Loucy (cell line): ENCODE measurements at regions not wholly inside any gene's neighbourhood (a gene's known extent, or its start where the extent isn't known, plus 50 kb on each side); places are given as distances from the start of the nearest gene placed in this dataset.
"Not testable (repeated sequence)": the region's sequence is repeated elsewhere in the genome, so short reads cannot be mapped to it uniquely, and the experiment has no call there.

Experiments used
- EZH2phosphoT487 ChIP-seq: fragments of 200-600 bp; IDR thresholded peaks from 2 replicates; pipeline ENCODE4 v1.6.1; 2018; ENCODE audit warnings: antibody characterized with exemption, mild to moderate bottlenecking, moderate library complexity, borderline replicate concordance
- TF ChIP-seq, protein P1 (sequence below): fragments of 200-600 bp; sonication (generic); conservative IDR thresholded peaks from 2 replicates; pipeline ENCODE4 v1.5.1; 2014; ENCODE audit warnings: mild to moderate bottlenecking, antibody characterized with exemption, low read length

DNA sequence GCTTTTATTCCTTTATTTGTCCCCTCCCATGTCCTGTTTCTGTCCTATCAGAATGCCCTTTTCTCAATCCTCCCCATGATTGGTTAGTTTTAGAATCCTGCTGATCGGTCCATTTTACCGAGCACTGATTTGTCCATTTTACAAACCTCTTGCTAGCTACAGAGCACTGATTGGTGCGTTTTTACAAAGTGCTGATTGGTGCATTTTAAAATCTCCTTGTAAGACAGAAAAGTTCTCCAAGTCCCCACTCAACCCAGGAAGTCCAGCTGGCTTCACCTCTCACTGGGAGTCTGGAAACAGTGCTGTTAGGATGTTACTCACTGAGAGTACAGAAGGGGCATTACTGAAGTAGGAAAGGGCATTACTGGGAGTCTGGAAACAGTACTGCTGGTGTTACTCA, 461.7 kb upstream of the CDH4 start:
- TF ChIP-seq, protein P1, sequence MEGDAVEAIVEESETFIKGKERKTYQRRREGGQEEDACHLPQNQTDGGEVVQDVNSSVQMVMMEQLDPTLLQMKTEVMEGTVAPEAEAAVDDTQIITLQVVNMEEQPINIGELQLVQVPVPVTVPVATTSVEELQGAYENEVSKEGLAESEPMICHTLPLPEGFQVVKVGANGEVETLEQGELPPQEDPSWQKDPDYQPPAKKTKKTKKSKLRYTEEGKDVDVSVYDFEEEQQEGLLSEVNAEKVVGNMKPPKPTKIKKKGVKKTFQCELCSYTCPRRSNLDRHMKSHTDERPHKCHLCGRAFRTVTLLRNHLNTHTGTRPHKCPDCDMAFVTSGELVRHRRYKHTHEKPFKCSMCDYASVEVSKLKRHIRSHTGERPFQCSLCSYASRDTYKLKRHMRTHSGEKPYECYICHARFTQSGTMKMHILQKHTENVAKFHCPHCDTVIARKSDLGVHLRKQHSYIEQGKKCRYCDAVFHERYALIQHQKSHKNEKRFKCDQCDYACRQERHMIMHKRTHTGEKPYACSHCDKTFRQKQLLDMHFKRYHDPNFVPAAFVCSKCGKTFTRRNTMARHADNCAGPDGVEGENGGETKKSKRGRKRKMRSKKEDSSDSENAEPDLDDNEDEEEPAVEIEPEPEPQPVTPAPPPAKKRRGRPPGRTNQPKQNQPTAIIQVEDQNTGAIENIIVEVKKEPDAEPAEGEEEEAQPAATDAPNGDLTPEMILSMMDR: not testable (repeated sequence)
- TF ChIP-seq EZH2phosphoT487: not testable (repeated sequence)
